ENCODE measurements at regions not wholly inside any gene's neighbourhood (a gene's known extent, or its start where the extent isn't known, plus 50 kb on each side); places are given as distances from the start of the nearest gene placed in this dataset.

DNA sequence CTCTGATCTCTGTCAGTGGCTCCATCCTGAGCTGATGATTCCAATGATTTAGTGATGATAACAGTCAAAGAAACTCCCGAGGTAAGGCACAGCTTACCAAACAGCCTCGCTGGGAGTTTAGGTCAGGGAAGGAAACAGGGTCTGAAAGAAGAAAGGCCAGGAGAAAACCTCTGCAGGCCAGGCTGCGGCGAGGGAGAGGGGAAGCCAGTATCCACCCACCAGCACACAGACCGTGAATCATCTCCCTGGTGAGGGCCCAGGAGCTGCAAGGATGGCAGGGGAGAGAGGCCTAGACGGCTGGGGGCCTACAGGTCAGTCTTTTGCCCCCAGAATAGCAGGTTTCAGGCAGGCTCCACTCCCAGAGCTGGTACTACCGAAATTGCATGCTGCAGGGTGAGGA lies 590.5 kb downstream of the CCDC171 start:
- no peak overlapping the region for H3K4me3 ChIP-seq (ENCODE audit: low read length)
- TF ChIP-seq, protein P1, sequence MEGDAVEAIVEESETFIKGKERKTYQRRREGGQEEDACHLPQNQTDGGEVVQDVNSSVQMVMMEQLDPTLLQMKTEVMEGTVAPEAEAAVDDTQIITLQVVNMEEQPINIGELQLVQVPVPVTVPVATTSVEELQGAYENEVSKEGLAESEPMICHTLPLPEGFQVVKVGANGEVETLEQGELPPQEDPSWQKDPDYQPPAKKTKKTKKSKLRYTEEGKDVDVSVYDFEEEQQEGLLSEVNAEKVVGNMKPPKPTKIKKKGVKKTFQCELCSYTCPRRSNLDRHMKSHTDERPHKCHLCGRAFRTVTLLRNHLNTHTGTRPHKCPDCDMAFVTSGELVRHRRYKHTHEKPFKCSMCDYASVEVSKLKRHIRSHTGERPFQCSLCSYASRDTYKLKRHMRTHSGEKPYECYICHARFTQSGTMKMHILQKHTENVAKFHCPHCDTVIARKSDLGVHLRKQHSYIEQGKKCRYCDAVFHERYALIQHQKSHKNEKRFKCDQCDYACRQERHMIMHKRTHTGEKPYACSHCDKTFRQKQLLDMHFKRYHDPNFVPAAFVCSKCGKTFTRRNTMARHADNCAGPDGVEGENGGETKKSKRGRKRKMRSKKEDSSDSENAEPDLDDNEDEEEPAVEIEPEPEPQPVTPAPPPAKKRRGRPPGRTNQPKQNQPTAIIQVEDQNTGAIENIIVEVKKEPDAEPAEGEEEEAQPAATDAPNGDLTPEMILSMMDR (IDR thresholded peaks at IDR 0.05; ENCODE audit: low read depth, low read length) = no peak
- no peak for TF ChIP-seq EZH2phosphoT487 (IDR thresholded peaks at IDR 0.05; ENCODE audit: low read depth)
- H3K9me3 ChIP-seq (ENCODE audit: insufficient read depth, low read length) = no peaks in the 10 kb centered on the region
- H2AFZ ChIP-seq (ENCODE audit: low read depth, low read length) = no peak overlapping the region
- no peak overlapping the region for H3K27ac ChIP-seq (ENCODE audit: low read length)
- no peaks in the 10 kb centered on the region for H3K36me3 ChIP-seq (replicated peaks; ENCODE audit: low read depth, low read length)
- no peaks in the 10 kb centered on the region for H3K27me3 ChIP-seq (ENCODE audit: low read depth, low read length)
- no peaks in the 10 kb centered on the region for H3K79me2 ChIP-seq (ENCODE audit: low read length)
- H3K4me1 ChIP-seq (ENCODE audit: low read length) = no peaks in the 10 kb centered on the region; the same call in 1 of the 2 replicates
- H3K4me2 ChIP-seq (ENCODE audit: low read length) = no peak overlapping the region
- H4K20me1 ChIP-seq (ENCODE audit: insufficient read depth, low read length) = no peaks in the 10 kb centered on the region
- H3K9ac ChIP-seq (ENCODE audit: low read length) = no peak overlapping the region

DNA sequence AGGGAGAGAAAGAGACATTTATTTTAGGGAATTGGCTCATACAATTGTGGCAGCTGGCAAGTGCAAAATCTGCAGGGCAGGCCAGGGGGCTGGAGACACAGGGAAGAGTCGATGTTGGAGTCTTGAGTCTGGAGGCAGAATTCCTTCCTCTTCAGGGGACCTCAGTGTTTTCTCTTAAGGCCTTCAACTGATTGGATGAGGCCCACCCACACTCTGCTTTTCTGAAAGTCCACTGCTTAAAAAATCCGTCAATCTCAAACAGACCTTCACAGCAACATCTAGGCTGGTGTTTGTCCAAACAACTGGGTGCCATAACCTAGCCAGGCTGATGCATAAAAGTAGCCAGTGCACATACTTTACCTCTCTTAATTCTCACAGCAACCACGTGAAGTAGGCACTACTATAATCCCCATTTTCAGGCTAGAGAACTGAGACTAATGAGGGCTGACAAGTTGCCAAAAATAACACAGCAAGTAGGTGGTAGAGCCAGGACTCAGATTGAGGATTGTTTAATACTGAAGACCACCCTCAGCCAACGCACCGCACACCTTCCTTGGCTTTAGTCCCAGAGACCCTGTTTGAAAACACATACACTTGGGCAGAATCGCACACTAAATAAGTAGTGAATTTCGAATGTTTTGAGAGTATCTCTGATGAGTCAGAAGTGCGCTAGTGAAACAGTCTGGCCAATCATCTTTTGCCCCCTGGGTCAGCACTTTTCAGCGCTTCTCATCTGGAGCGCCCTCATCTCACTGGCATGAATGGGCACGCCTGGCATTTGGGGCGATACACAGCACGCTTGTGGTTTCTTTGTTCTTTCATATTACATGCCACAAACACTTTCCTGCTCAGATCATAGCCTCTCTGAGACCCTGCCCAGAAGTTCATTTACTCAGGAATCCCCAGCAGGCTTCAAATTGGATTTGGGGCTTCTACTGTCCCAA lies 591.4 kb downstream of the CCDC171 start:
- H3K79me2 ChIP-seq (ENCODE audit: low read length) = no peaks in the 10 kb centered on the region
- no peaks in the 10 kb centered on the region for H3K36me3 ChIP-seq (replicated peaks; ENCODE audit: low read depth, low read length)
- TF ChIP-seq, protein P1 (IDR thresholded peaks at IDR 0.05; ENCODE audit: low read depth, low read length) = no peak
- TF ChIP-seq EZH2phosphoT487 (IDR thresholded peaks at IDR 0.05; ENCODE audit: low read depth) = no peak
- H3K4me1 ChIP-seq (ENCODE audit: low read length) = no peaks in the 10 kb centered on the region; the same call in 1 of the 2 replicates
- no peak overlapping the region for H3K4me2 ChIP-seq (ENCODE audit: low read length)
- no peak overlapping the region for H3K27ac ChIP-seq (ENCODE audit: low read length)
- H3K27me3 ChIP-seq (ENCODE audit: low read depth, low read length) = no peaks in the 10 kb centered on the region
- no peak overlapping the region for H3K4me3 ChIP-seq (ENCODE audit: low read length)
- H4K20me1 ChIP-seq (ENCODE audit: insufficient read depth, low read length) = no peaks in the 10 kb centered on the region
- no peak overlapping the region for H2AFZ ChIP-seq (ENCODE audit: low read depth, low read length)
- H3K9me3 ChIP-seq (ENCODE audit: insufficient read depth, low read length) = no peaks in the 10 kb centered on the region
- H3K9ac ChIP-seq (ENCODE audit: low read length) = no peak overlapping the region

DNA sequence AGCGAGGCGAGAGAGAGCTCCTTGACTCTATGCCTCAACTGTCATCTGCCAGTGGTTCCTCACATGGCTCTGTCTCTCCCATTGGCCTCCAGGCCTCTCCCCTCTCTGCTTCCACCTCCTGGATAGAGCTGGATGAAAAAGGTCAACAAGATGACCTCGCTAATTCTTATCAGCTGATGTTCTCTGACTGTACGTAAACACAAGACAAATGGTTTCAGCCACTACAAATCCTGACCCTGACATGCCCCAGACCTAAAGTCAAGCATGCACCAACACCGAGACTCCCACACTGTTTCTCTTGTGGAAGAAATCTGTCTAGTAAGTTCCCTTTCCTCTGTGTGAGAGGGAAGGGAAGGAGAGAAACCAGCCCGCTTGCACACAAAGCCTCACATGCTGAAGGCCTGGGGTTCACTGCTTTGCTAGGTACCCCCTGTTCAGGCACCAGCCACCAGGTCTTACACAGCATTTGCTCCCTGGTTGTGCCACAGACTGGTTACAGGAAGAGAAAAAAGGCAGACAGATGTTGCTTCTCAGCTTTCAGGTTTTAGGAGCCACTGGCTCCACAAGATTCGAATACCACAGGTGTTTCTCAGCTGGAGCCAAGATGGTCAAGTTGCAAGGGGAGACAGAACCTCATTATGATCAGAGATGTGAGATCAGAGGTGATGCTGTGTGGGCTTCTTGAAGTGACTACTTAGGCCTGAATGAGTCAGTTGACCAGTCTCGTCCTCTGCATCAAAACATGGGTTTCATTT lies 592.5 kb downstream of the CCDC171 start:
- Histone ChIP-seq H3K9me3 (ENCODE audit: insufficient read depth, low read length) (no peaks in the 10 kb centered on the region), H3K4me1 (ENCODE audit: low read length) (no peaks in the 10 kb centered on the region; the same call in 1 of the 2 replicates), H4K20me1 (ENCODE audit: insufficient read depth, low read length) (no peaks in the 10 kb centered on the region), H3K4me3 (ENCODE audit: low read length) (no peak overlapping the region), H2AFZ (ENCODE audit: low read depth, low read length) (no peak overlapping the region), H3K36me3 (replicated peaks; ENCODE audit: low read depth, low read length) (no peaks in the 10 kb centered on the region), H3K27ac (ENCODE audit: low read length) (no peak overlapping the region), H3K27me3 (ENCODE audit: low read depth, low read length) (no peaks in the 10 kb centered on the region), H3K79me2 (ENCODE audit: low read length) (no peaks in the 10 kb centered on the region), H3K4me2 (ENCODE audit: low read length) (no peak overlapping the region), H3K9ac (ENCODE audit: low read length) (no peak overlapping the region)
- no peak for TF ChIP-seq EZH2phosphoT487 (IDR thresholded peaks at IDR 0.05; ENCODE audit: low read depth)
- TF ChIP-seq, protein P1 (IDR thresholded peaks at IDR 0.05; ENCODE audit: low read depth, low read length) = no peak

DNA sequence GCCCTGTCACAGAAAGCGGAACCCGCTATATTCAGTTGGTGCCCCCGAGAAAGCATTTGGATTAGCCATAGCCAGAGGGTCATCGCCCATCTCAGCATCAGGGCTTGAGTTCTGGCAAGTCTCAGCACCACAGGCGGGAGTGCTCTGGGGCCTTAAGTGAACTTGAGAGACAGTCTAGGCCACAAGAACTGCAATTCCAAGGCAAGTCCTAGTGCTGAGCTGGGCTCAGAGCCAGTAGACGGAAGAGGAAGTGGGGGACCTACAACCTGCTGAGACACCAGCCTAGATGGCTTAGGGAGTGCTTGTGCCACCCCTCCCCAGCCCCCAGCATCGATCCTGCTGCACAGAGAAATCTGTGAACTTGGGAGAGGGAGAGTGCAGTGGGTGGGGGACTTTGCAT lies 594.9 kb downstream of the CCDC171 start:
- H3K4me2 ChIP-seq (ENCODE audit: low read length) = no peak overlapping the region
- TF ChIP-seq EZH2phosphoT487 (IDR thresholded peaks at IDR 0.05; ENCODE audit: low read depth) = no peak
- TF ChIP-seq, protein P1 (IDR thresholded peaks at IDR 0.05; ENCODE audit: low read depth, low read length) = no peak
- no peaks in the 10 kb centered on the region for H3K36me3 ChIP-seq (replicated peaks; ENCODE audit: low read depth, low read length)
- H3K4me3 ChIP-seq (ENCODE audit: low read length) = no peak overlapping the region
- no peaks in the 10 kb centered on the region for H4K20me1 ChIP-seq (ENCODE audit: insufficient read depth, low read length)
- no peaks in the 10 kb centered on the region for H3K9me3 ChIP-seq (ENCODE audit: insufficient read depth, low read length)
- 0 out of 2 replicates have a peak, but pooled peaks cover 6% of the 10 kb centered on the region for H3K27me3 ChIP-seq (ENCODE audit: low read depth, low read length)
- no peak overlapping the region for H3K9ac ChIP-seq (ENCODE audit: low read length)
- peaks cover 7% of the 10 kb centered on the region; the same call in 1 of the 2 replicates for H3K4me1 ChIP-seq (ENCODE audit: low read length)
- H2AFZ ChIP-seq (ENCODE audit: low read depth, low read length) = no peak overlapping the region
- H3K27ac ChIP-seq (ENCODE audit: low read length) = no peak overlapping the region
- no peaks in the 10 kb centered on the region for H3K79me2 ChIP-seq (ENCODE audit: low read length)

Data from OCI-LY3 (cell line).